IPS-18a (cell line): ENCODE measurements at regions not wholly inside any gene's neighbourhood (a gene's known extent, or its start where the extent isn't known, plus 50 kb on each side); places are given as distances from the start of the nearest gene placed in this dataset.

Experiments used
- H3K27ac ChIP-seq: one replicate; pipeline ENCODE4 v1.5.1; 2013; ENCODE audit warnings: low read length
- H3K27me3 ChIP-seq: one replicate; pipeline ENCODE4 v1.6.1; 2013; ENCODE audit warnings: mild to moderate bottlenecking, low read length; ENCODE audit not compliant: control insufficient read depth, insufficient read depth
- H3K36me3 ChIP-seq: one replicate; pipeline ENCODE4 v1.6.1; 2013; ENCODE audit warnings: low read depth, low read length; ENCODE audit not compliant: control insufficient read depth
- H3K4me1 ChIP-seq: one replicate; pipeline ENCODE4 v1.6.1; 2013; ENCODE audit warnings: low read depth, low read length; ENCODE audit not compliant: control insufficient read depth
- H3K4me3 ChIP-seq: one replicate; pipeline ENCODE4 v1.5.1; 2013; ENCODE audit warnings: low read length
- H3K9ac ChIP-seq: one replicate; pipeline ENCODE4 v1.6.1; 2013; ENCODE audit warnings: mild to moderate bottlenecking, low read length, moderate library complexity
- H3K9me3 ChIP-seq: one replicate; pipeline ENCODE4 v1.6.1; 2013; ENCODE audit warnings: low read depth, low read length; ENCODE audit not compliant: control insufficient read depth

- Histone ChIP-seq H3K36me3 (no peaks in the 10 kb centered on the region), H3K27me3 (no peaks in the 10 kb centered on the region)
Observed at GRCh38 chr16:56090076-56090475, 101.2 kb upstream of the GNAO1 start.

GRCh38 chr16:56087626-56088025 is 103.7 kb upstream of the GNAO1 start:
- H3K36me3 ChIP-seq, result no peaks in the 10 kb centered on the region
- H3K27ac ChIP-seq, result no peak overlapping the region
- no peak overlapping the region for H3K4me3 ChIP-seq
- H3K27me3 ChIP-seq, result no peaks in the 10 kb centered on the region
- no peak overlapping the region for H3K9ac ChIP-seq
- H3K9me3 ChIP-seq, result no peaks in the 10 kb centered on the region
- no peaks in the 10 kb centered on the region for H3K4me1 ChIP-seq

More at GRCh38 chr16:56090076-56090475, 101.2 kb upstream of the GNAO1 start:
- H3K4me3 ChIP-seq, result no peak overlapping the region
- no peak overlapping the region for H3K27ac ChIP-seq
- H3K9ac ChIP-seq, result no peak overlapping the region
- no peaks in the 10 kb centered on the region for H3K4me1 ChIP-seq
- H3K9me3 ChIP-seq, result no peaks in the 10 kb centered on the region

- H3K36me3 ChIP-seq, result no peaks in the 10 kb centered on the region
- H3K27ac ChIP-seq, result no peak overlapping the region
- H3K9ac ChIP-seq, result no peak overlapping the region
- H3K9me3 ChIP-seq, result no peaks in the 10 kb centered on the region
- H3K4me1 ChIP-seq, result no peaks in the 10 kb centered on the region
- H3K4me3 ChIP-seq, result no peak overlapping the region
- no peaks in the 10 kb centered on the region for H3K27me3 ChIP-seq
Observed at GRCh38 chr16:56081371-56081770, 109.9 kb upstream of the GNAO1 start.

- Histone ChIP-seq H3K27me3 (no peaks in the 10 kb centered on the region), H3K4me3 (no peak overlapping the region), H3K9ac (no peak overlapping the region), H3K4me1 (no peaks in the 10 kb centered on the region), H3K9me3 (no peaks in the 10 kb centered on the region), H3K36me3 (no peaks in the 10 kb centered on the region), H3K27ac (no peak overlapping the region)
Observed at GRCh38 chr16:56075732-56076388, 115.4 kb upstream of the GNAO1 start.

GRCh38 chr16:56073508-56073907 is 117.8 kb upstream of the GNAO1 start:
- Histone ChIP-seq H3K27ac (no peak overlapping the region), H3K4me1 (peaks cover 3% of the 10 kb centered on the region), H3K9ac (no peak overlapping the region), H3K9me3 (no peaks in the 10 kb centered on the region), H3K4me3 (no peak overlapping the region), H3K36me3 (no peaks in the 10 kb centered on the region), H3K27me3 (no peaks in the 10 kb centered on the region)

- H3K4me3 ChIP-seq, result no peak overlapping the region
- no peaks in the 10 kb centered on the region for H3K9me3 ChIP-seq
- peaks cover 3% of the 10 kb centered on the region for H3K4me1 ChIP-seq
- no peaks in the 10 kb centered on the region for H3K27me3 ChIP-seq
- H3K27ac ChIP-seq, result no peak overlapping the region
- no peak overlapping the region for H3K9ac ChIP-seq
- no peaks in the 10 kb centered on the region for H3K36me3 ChIP-seq
Observed at GRCh38 chr16:56072096-56072495, 119.2 kb upstream of the GNAO1 start.

GRCh38 chr16:56068816-56069215 is 122.5 kb upstream of the GNAO1 start:
- Histone ChIP-seq H3K9ac (no peak overlapping the region), H3K4me3 (no peak overlapping the region), H3K4me1 (peaks cover 3% of the 10 kb centered on the region), H3K36me3 (no peaks in the 10 kb centered on the region), H3K9me3 (no peaks in the 10 kb centered on the region), H3K27me3 (no peaks in the 10 kb centered on the region), H3K27ac (no peak overlapping the region)

- no peak overlapping the region for H3K9ac ChIP-seq
- H3K9me3 ChIP-seq, result no peaks in the 10 kb centered on the region
- no peaks in the 10 kb centered on the region for H3K27me3 ChIP-seq
- H3K36me3 ChIP-seq, result no peaks in the 10 kb centered on the region
- no peak overlapping the region for H3K4me3 ChIP-seq
- no peak overlapping the region for H3K27ac ChIP-seq
- peaks cover 3% of the 10 kb centered on the region for H3K4me1 ChIP-seq
Observed at GRCh38 chr16:56068314-56068713, 123.0 kb upstream of the GNAO1 start.

GRCh38 chr16:56067406-56067805 is 123.9 kb upstream of the GNAO1 start:
- H3K9ac ChIP-seq, result no peak overlapping the region
- no peaks in the 10 kb centered on the region for H3K9me3 ChIP-seq
- peaks cover 3% of the 10 kb centered on the region for H3K4me1 ChIP-seq
- no peaks in the 10 kb centered on the region for H3K27me3 ChIP-seq
- no peaks in the 10 kb centered on the region for H3K36me3 ChIP-seq
- no peak overlapping the region for H3K4me3 ChIP-seq
- no peak overlapping the region for H3K27ac ChIP-seq

- no peak overlapping the region for H3K9ac ChIP-seq
- peaks cover 3% of the 10 kb centered on the region for H3K4me1 ChIP-seq
- H3K27me3 ChIP-seq, result no peaks in the 10 kb centered on the region
- no peaks in the 10 kb centered on the region for H3K36me3 ChIP-seq
- H3K27ac ChIP-seq, result no peak overlapping the region
- H3K4me3 ChIP-seq, result no peak overlapping the region
- H3K9me3 ChIP-seq, result no peaks in the 10 kb centered on the region
Observed at GRCh38 chr16:56066617-56067016, 124.7 kb upstream of the GNAO1 start.

GRCh38 chr16:56063111-56063510 is 128.2 kb upstream of the GNAO1 start:
- H3K27ac ChIP-seq, result no peak overlapping the region
- no peaks in the 10 kb centered on the region for H3K27me3 ChIP-seq

GRCh38 chr16:56057151-56057550 is 134.1 kb upstream of the GNAO1 start:
- Histone ChIP-seq H3K27me3 (no peaks in the 10 kb centered on the region), H3K9ac (no peak overlapping the region), H3K27ac (no peak overlapping the region), H3K4me1 (no peaks in the 10 kb centered on the region), H3K9me3 (no peaks in the 10 kb centered on the region), H3K4me3 (no peak overlapping the region), H3K36me3 (no peaks in the 10 kb centered on the region)

More at GRCh38 chr16:56063111-56063510, 128.2 kb upstream of the GNAO1 start:
- no peaks in the 10 kb centered on the region for H3K36me3 ChIP-seq
- H3K4me1 ChIP-seq, result no peaks in the 10 kb centered on the region
- H3K4me3 ChIP-seq, result no peak overlapping the region
- no peaks in the 10 kb centered on the region for H3K9me3 ChIP-seq
- no peak overlapping the region for H3K9ac ChIP-seq
